Endothelial cell of umbilical vein (primary cell): ENCODE measurements at regions not wholly inside any gene's neighbourhood (a gene's known extent, or its start where the extent isn't known, plus 50 kb on each side); places are given as distances from the start of the nearest gene placed in this dataset.

Experiments used
- BruUV-seq: library from RNA; stranded (reverse); fragments of 400-500 nt; replicated peaks from 2 replicates; lab custom pipeline; 2021; lab: Mats Ljungman, UMichigan
- CTCF ChIA-PET: fragments of 300-600, 350-600 bp; sonication (Branson Sonifier 250); formaldehyde crosslinking; loops from one replicate; lab custom pipeline; 2021; ENCODE audit warnings: antibody characterized with exemption, inconsistent platforms; lab: Charles Lee
- POLR2A ChIA-PET: fragments of 300-600, 350-600 bp; sonication (Branson Sonifier 250); formaldehyde crosslinking; loops from one replicate; lab custom pipeline; 2021; ENCODE audit warnings: antibody characterized with exemption, inconsistent platforms; lab: Charles Lee
- DNase-seq: peaks from one replicate; pipeline ENCODE4 v3.0.0-alpha.2; 2011; ENCODE audit warnings: low read depth, low spot score
- FAIRE-seq: peaks from 2 replicates; lab custom pipeline; 2011; peaks lifted over from hg19 to GRCh38; lab: Jason Lieb, UNC
- H2AFZ ChIP-seq: 2 replicates; pipeline ENCODE4 v1.6.0; 2012; ENCODE audit warnings: low read depth, low read length, control low read depth, inconsistent platforms
- H3K27ac ChIP-seq: 2 replicates; pipeline ENCODE4 v1.5.1; 2011; ENCODE audit warnings: low read depth, mild to moderate bottlenecking, control low read depth, low read length, moderate library complexity; ENCODE audit not compliant: insufficient read depth
- H3K27me3 ChIP-seq, 2 experiments: 2 replicates each; pipeline versions ENCODE4 v1.6.0 to v1.6.1; 2011; ENCODE audit warnings: low read length in 2 of 2, mixed read lengths in 1 of 2; ENCODE audit not compliant: control insufficient read depth in 2 of 2, insufficient read depth in 2 of 2
- H3K36me3 ChIP-seq, 2 experiments: 2 replicates in 1 of 2; 3 replicates in 1 of 2; pipeline ENCODE4 v1.5.1; 2011; ENCODE audit warnings: low read length in 2 of 2, mild to moderate bottlenecking in 1 of 2, moderate library complexity in 1 of 2; ENCODE audit not compliant: control insufficient read depth in 2 of 2, insufficient read depth in 2 of 2; ENCODE audit errors: extremely low read depth in 1 of 2
- H3K4me1 ChIP-seq: 3 replicates; pipeline ENCODE4 v1.5.1; 2011; ENCODE audit warnings: mild to moderate bottlenecking, low read length; ENCODE audit not compliant: control insufficient read depth, insufficient read depth; ENCODE audit errors: extremely low read depth
- H3K4me2 ChIP-seq: 2 replicates; pipeline ENCODE4 v1.6.1; 2011; ENCODE audit warnings: low read length, control low read depth, mixed read lengths; ENCODE audit not compliant: insufficient read depth
- H3K4me3 ChIP-seq, 3 experiments: fragments of 200-600 bp in 1 of 3; sonication (generic), shearing (Covaris generic) in 1 of 3; replicated peaks in 1 of 3; 2 replicates each; pipeline ENCODE4 v1.5.1; 2011 to 2016; ENCODE audit warnings: control low read depth in 3 of 3, low read length in 3 of 3, mild to moderate bottlenecking in 2 of 3, inconsistent platforms in 1 of 3, low read depth in 1 of 3, moderate library complexity in 1 of 3; ENCODE audit not compliant: insufficient read depth in 1 of 3
- H3K79me2 ChIP-seq: 2 replicates; pipeline ENCODE4 v1.6.0; 2012; ENCODE audit warnings: low read length, inconsistent platforms; ENCODE audit not compliant: control insufficient read depth, insufficient read depth
- H3K9ac ChIP-seq: replicated peaks from 2 replicates; pipeline ENCODE3; 2011; ENCODE audit warnings: low read length, control low read depth; ENCODE audit not compliant: insufficient read depth; ENCODE audit errors: extremely low read depth
- H3K9me1 ChIP-seq: replicated peaks from 3 replicates; pipeline ENCODE4 v1.6.0; 2011; ENCODE audit warnings: mild to moderate bottlenecking, low read length; ENCODE audit not compliant: control insufficient read depth, insufficient read depth; ENCODE audit errors: extremely low read depth
- H3K9me3 ChIP-seq: replicated peaks from 2 replicates; pipeline ENCODE4 v1.5.1; 2012; ENCODE audit warnings: low read length, inconsistent platforms; ENCODE audit not compliant: control insufficient read depth, insufficient read depth
- H4K20me1 ChIP-seq: replicated peaks from 2 replicates; pipeline ENCODE3; 2011; ENCODE audit warnings: mild to moderate bottlenecking, low read length; ENCODE audit not compliant: control insufficient read depth, insufficient read depth; ENCODE audit errors: extremely low read depth
- CTCF ChIP-seq, 2 donors: IDR thresholded peaks; 1 replicate in 1 of 2; 2 replicates in 1 of 2; pipeline ENCODE4 v1.5.1; 2011; ENCODE audit warnings: low read length in 2 of 2, mild to moderate bottlenecking in 2 of 2, moderate library complexity in 2 of 2, control low read depth in 1 of 2, inconsistent platforms in 1 of 2, low read depth in 1 of 2; ENCODE audit not compliant: insufficient read depth in 1 of 2; ENCODE audit errors: extremely low read depth in 1 of 2
- EZH2 ChIP-seq: IDR thresholded peaks from 2 replicates; pipeline ENCODE4 v1.6.1; 2012; ENCODE audit warnings: borderline replicate concordance, low read depth, mild to moderate bottlenecking, moderate library complexity, low read length, inconsistent platforms; ENCODE audit not compliant: severe bottlenecking
- FOS ChIP-seq: IDR thresholded peaks from 2 replicates; pipeline ENCODE4 v1.6.1; 2011; ENCODE audit warnings: mild to moderate bottlenecking, low read length, moderate library complexity, borderline replicate concordance; ENCODE audit not compliant: insufficient read depth
- GATA2 ChIP-seq: IDR thresholded peaks from 2 replicates; pipeline ENCODE4 v1.7.0; 2011; ENCODE audit warnings: low read depth, mild to moderate bottlenecking, moderate library complexity, mixed read lengths, low read length; ENCODE audit not compliant: insufficient read length, insufficient read depth
- JUN ChIP-seq: IDR thresholded peaks from 2 replicates; pipeline ENCODE4 v1.6.1; 2011; ENCODE audit warnings: borderline replicate concordance, low read depth; ENCODE audit not compliant: insufficient read length, insufficient read depth
- MYC ChIP-seq: IDR thresholded peaks from one replicate; pipeline ENCODE4 v1.6.1; 2011; ENCODE audit warnings: mild to moderate bottlenecking, low read depth, low read length
- POLR2A ChIP-seq: IDR thresholded peaks from 2 replicates; pipeline ENCODE4 v1.6.1; 2012; ENCODE audit warnings: low read depth, mild to moderate bottlenecking, control low read depth, low read length
- POLR2AphosphoS5 ChIP-seq: IDR thresholded peaks from 2 replicates; pipeline ENCODE4 v1.6.1; 2012; ENCODE audit warnings: low read depth, mild to moderate bottlenecking, control low read depth, low read length, moderate library complexity; ENCODE audit not compliant: insufficient read depth
- dilution Hi-C: fragments of 300-500 bp; cut with MboI; formaldehyde crosslinking; loops from one replicate; pipeline ENCODE4 v1.15.0; 2019; ENCODE audit warnings: low sequenced_read_pairs; ENCODE audit not compliant: extremely low pct_ligation_motif_present
- intact Hi-C: fragments of 100-400 bp; cut with micrococcal nuclease; formaldehyde crosslinking; loops from one replicate; pipeline ENCODE4 v1.10.0; 2022
- TF ChIP-seq, protein P1 (sequence below): IDR thresholded peaks from 2 replicates; pipeline ENCODE4 v1.6.1; 2011; ENCODE audit not compliant: insufficient read depth, insufficient read length

GRCh38 chr22:49616356-49617231 lies 211.1 kb downstream of the BRD1 start:
- intact Hi-C loops: no loop called here
- H3K4me2 ChIP-seq: no peak overlapping the region
- no peak overlapping the region for H2AFZ ChIP-seq
- TF ChIP-seq CTCF (IDR thresholded peaks at IDR 0.05; ENCODE audit: extremely low read depth in 1 of 2, insufficient read depth in 1 of 2, low read depth in 1 of 2, low read length in 2 of 2) (no peak), GATA2 (no peak), EZH2 (no peak), POLR2AphosphoS5 (no peak), JUN (no peak), FOS (no peak), MYC (no peak), POLR2A (no peak)
- TF ChIP-seq, protein P1, sequence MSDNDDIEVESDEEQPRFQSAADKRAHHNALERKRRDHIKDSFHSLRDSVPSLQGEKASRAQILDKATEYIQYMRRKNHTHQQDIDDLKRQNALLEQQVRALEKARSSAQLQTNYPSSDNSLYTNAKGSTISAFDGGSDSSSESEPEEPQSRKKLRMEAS: no peak
- no peaks in the 10 kb centered on the region for H3K79me2 ChIP-seq
- peaks cover 0 to 1% of the 10 kb centered on the region in 2 experiments for H3K36me3 ChIP-seq
- DNase-seq: no peak
- H3K27me3 ChIP-seq: no peaks in the 10 kb centered on the region
- ChIA-PET CTCF (no interaction called here), POLR2A (no interaction called here)
- no peak for FAIRE-seq
- H3K4me1 ChIP-seq: no peaks in the 10 kb centered on the region
- BruUV-seq: no TSS peak
- H3K9ac ChIP-seq: no peak overlapping the region
- H3K4me3 ChIP-seq: no peak overlapping the region
- H3K27ac ChIP-seq: no peak overlapping the region
- no peaks in the 10 kb centered on the region for H3K9me3 ChIP-seq
- no peaks in the 10 kb centered on the region for H4K20me1 ChIP-seq
- no peaks in the 10 kb centered on the region for H3K9me1 ChIP-seq
- dilution Hi-C loops: no loop called here
